CD4-positive, alpha-beta T cell treated with Interleukin-12 subunit alpha and Interleukin-12 subunit beta, for 1 hour (primary cell): ENCODE measurements at regions not wholly inside any gene's neighbourhood (a gene's known extent, or its start where the extent isn't known, plus 50 kb on each side); places are given as distances from the start of the nearest gene placed in this dataset.
"Not testable (repeated sequence)": the region's sequence is repeated elsewhere in the genome, so short reads cannot be mapped to it uniquely, and the experiment has no call there.

Experiments
- DNase-seq: peaks from one replicate; pipeline ENCODE4 v3.0.0-alpha.2; 2020

DNA sequence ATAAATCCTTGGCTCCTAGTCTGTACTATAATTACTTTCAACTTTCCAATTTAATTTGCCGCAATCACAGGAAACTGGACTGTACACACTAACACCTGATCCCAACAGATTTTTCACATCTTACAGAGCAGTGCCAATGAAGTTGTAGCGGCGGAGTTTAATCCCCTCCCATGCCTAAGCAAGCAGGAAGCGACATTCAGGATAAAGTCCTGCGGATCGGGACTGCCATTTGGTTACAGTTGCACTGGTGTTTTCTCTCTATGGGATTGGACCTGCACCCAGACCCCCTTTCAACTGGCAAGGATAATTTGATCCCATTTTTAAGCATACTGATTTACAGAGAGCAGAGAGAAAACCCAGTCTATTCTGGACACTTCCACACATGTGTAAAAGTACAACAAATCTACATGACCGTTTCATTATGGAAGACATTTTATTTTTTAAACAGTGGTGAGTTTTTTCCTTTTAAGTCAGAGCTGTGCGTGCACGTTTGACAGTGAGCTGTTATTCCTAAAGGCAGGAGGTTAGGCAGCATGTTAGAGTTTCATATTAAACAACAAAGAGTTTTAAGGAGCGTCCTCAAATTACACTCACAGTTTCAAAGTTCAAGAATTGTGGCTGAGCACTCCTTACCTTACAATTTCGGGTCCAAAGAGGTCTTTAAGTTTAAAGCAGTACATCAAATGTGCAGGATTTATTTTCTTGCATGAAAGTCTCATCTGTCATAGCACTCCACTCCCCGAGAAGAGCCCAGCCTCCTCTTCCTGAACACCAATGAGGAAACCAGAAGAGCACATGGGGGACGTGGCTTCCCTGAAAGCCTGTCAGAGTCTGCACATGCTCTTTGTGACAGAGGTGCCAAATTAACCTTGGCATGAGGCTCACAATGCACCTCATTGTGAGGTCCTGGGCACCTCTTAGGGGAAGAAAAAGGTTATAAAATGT is 141.6 kb upstream of the RFC3 start:
- DNase-seq = peak; percentile 17

- DNase-seq = no peak
These were observed 140.7 kb upstream of the RFC3 start for GRCh38 chr13:33677215-33677614.

DNA sequence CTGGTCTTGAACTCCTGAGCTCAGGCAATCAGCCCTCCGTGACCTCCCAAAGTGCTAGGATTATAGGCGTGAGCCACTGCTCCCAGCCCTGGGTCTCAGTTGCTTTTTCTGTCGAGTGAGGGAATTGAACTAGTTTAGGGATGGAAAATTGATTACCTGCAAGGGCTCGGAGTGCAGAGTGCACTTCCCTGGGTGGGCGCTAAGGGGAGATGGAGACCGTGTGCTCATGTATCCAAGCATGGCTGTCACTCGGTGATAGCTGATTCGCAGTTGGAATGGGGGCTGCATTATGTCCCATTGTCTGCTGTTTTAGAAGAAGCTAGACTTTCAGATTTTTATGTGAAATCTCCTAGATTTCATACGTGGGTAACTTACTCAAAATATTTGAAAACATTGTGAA is 139.9 kb upstream of the RFC3 start:
- DNase-seq = no peak

- peak; percentile 73 for DNase-seq
These were observed 138.9 kb upstream of the RFC3 start for GRCh38 chr13:33678906-33679657.

GRCh38 chr13:33679658-33680012 is 138.3 kb upstream of the RFC3 start:
- no peak for DNase-seq

- no peak for DNase-seq
These were observed 135.9 kb upstream of the RFC3 start for GRCh38 chr13:33682020-33682564.

- not testable (repeated sequence) for DNase-seq
These were observed 135.3 kb upstream of the RFC3 start for GRCh38 chr13:33682646-33683045.

DNA sequence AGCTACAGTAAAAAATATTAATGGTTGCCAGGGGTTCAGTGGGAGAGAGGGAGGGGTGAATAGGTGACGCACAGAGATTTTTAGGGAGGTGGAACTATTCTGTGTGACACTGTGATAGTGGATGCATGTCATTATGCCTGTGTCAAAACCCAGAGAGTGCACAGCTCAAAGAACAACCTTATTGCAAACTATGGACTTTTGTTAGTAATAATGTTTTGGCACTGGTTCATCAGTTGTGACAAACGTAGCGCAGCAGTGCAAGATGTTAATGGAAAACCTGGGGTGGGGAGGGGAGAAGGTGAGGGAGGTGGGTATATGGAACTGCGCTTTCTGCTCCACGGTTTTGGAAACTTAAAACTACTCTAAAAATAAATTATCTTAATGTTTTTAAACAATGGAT is 134.6 kb upstream of the RFC3 start:
- DNase-seq = no peak

GRCh38 chr13:33684874-33685273 is 133.1 kb upstream of the RFC3 start:
- no peak for DNase-seq

DNA sequence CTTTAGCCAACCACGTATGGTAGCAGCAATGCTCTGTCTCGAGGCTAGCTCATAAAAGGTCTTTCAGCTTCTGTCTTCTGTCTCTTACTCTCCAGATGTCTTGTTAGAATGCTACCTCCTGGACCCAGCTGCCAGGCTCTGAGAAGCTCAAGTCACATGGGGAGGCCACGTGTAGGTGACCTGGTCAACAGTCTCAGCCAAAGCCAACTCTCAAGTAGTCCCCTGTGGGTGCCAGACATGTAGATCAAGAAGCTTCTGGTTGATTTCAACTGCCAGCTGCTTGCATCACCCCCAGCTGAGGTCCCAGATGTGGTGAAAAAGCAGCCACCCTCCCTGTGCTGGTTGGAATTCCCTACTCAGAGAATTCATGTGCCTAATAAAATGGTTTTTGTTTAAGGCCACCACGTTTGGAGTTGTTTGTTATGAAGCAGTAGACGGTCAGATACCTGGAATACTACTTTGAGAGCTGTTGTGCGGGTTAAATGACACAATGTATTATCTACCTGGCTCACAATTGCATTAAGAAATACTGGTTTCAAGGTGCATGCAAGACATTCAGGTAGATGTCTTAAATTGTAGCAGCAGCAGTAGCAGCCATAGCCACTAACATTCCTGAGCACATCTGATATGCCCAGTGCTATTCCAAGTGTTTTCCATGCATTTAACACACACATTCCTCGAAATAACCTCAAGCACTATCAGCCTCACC is 131.0 kb upstream of the RFC3 start:
- no peak for DNase-seq

GRCh38 chr13:33690354-33690753 is 127.6 kb upstream of the RFC3 start:
- no peak for DNase-seq

GRCh38 chr13:33691980-33692379 is 126.0 kb upstream of the RFC3 start:
- DNase-seq = no peak

GRCh38 chr13:33692531-33692930 is 125.4 kb upstream of the RFC3 start:
- DNase-seq = no peak

DNA sequence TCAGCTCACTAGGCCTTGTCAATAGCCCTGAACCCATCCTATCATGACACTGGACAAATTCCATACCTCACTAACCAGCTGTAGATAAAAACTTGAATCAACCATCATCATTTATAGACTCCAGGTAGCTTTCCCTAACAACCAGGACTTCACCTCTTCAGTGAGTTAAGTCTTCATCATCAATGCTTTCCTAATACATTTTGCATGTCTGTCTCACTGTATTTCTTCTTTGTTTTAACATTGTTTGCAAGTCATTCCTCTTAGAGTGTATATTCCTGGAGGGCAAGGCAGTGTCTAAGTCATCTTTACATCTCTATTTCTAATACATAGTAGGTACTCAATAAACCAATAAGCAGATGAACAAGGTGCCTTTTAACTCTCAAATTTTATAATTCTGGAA is 123.4 kb upstream of the RFC3 start:
- DNase-seq = no peak

GRCh38 chr13:33696530-33696929 is 121.4 kb upstream of the RFC3 start:
- DNase-seq = no peak

DNA sequence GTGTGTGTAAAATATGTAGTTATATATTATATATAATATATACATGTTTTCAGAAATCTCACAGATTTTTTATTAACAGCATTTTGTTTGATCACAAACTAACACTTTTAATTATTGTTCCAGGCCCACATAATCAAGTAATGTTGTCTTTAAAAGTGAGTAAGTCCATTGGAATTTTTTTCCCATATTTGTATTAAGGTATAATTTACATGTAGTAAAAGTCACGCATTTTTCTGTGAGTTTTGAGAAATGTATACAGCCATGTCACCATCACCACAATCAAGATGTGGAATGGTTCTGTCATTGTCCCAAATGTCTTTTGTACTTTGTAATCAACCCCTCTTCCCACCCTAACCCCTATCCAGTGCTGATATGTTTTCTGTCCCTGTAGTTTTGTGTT is 120.0 kb upstream of the RFC3 start:
- no peak for DNase-seq

GRCh38 chr13:33707449-33707848 is 110.5 kb upstream of the RFC3 start:
- no peak for DNase-seq

DNA sequence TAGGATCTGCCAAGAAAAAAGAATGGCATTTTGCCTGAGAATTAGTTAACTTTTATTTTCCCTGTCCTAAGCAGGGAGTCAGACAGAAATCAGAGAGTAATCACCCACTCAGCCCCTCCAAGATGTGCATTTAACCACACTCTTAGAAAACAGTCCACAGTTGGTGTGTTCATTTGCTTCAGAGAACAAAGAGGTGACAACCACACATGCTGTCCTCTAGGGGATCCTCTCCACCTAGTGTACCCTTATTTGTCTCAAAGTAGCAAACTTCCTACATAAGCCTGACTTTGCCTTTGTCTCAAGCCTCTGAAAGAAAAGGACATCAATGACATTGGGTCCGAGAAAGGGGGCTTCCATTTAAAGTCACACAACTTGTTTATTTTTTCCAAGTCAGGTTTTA is 107.0 kb upstream of the RFC3 start:
- DNase-seq = no peak

DNA sequence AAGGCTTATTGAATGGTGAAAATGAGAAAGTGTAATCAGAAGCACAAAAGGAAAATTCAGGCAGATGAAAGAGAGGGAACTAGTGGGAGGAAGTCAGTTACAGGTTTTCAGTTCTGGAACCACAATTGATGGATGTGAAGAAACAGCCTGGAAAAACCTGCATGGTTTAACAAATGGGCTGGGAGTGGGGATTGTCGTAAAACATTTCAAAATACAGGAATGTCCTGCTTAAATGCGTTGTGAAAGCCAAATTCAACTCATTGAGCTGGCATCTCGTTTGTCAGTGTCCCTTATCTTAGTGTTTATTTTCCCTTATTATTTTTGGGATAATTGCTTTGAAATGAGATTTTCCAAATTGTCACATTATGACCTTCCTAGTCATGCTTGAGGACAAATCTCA is 106.5 kb upstream of the RFC3 start:
- no peak for DNase-seq

- DNase-seq = no peak
These were observed 100.2 kb upstream of the RFC3 start for GRCh38 chr13:33717775-33718174.

- DNase-seq = no peak
These were observed 96.2 kb upstream of the RFC3 start for GRCh38 chr13:33721724-33722123.

DNA sequence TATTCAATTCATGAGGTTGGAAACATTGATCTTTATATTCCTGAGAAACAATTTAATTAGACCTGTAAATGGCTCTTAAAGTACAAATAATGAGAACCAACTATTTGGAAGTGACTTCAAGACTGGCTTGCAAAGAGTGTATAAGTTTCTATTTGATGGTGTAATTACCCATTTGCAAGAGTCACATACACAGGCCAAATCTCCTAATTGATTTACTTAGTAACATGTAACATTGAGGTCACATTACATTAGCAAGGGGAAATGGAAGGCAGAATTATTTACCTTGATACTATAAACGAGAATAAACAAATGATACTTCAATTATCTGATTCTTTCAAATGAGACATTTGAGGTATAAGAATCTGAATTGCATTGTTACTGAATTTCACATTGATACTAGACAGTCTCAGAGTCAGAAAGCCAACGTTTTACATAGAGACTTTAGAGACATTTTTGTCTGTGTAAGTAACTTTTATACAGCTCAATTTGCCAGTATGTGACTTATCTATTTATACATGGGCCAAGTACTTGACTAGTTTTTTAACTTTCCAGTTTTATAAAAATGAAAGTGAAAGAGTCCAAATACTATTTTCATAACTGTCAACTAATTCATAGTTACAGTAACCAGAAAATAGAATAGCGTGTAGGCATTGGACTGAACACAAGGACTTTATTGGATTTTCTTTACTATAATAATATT is 95.6 kb upstream of the RFC3 start:
- no peak for DNase-seq

DNA sequence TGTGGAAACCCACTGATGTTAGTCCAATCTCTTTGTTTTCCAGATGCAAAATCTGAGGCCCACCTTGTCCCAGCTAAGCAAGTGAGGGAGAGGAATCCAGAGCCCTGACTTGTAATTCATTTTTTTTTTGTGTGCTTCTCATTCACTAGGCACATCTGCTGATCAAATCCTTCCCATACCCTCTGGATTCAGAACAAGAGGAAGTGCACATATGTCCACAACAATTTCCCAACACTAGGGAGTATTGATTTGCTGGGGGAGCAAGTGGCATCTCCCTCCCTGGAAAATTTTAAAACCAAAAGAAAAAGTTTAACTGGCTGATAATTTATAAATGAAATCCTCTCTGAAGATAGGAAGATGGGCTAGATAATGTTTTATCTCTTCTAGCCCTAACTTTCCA is 94.6 kb upstream of the RFC3 start:
- no peak for DNase-seq
